ENCODE measurements at regions not wholly inside any gene's neighbourhood (a gene's known extent, or its start where the extent isn't known, plus 50 kb on each side); places are given as distances from the start of the nearest gene placed in this dataset.

DNA sequence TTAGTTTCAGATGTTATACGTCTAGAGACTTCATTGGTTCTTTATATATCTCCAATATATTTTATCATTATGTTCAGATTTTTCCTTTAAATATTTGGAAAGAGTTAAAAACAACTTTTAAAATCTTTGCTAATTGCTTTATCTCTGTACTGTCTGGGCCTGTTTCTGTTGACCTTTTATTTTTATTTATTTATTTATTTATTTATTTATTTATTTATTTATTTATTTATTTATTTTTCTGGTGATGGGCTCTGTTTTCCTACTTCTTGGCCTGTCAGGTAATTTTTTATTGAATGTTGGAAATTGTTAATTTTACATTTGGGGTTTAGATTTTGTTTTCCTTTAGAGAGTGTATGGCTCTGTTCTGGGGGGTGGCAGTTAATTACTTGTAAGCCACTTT, 279.7 kb upstream of the KAZN start:
- peaks cover 0 to 4% of the 10 kb centered on the region in 2 donors for H3K4me1 ChIP-seq (ENCODE audit: control insufficient read depth in 2 of 2, insufficient read depth in 2 of 2, low read length in 2 of 2)

DNA sequence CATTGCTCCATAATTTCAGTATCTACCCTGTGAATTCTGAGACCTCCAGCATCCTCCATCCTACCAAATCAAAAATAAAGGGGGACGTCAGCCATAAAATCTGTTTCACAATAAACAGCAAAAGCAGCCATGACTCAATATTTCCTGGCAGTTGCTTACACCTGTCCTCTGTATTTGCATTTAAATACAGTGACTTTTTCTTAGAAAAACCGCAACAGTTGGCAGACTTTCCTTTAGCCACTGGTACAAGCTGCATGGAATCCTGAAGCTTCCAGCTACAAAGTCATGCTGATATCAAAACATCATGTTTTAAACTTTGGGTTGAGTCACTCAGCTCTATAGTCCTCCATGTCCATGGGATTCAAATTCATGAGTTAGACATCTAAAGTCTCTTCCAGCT, 278.0 kb upstream of the KAZN start:
- H3K36me3 ChIP-seq (ENCODE audit: control insufficient read depth in 2 of 2, insufficient read depth in 2 of 2, low read length in 2 of 2), result no peaks in the 10 kb centered on the region
- no peaks in the 10 kb centered on the region for H3K9me3 ChIP-seq (ENCODE audit: control insufficient read depth in 2 of 2, low read length in 2 of 2)
- no peak overlapping the region for H3K9ac ChIP-seq (ENCODE audit: low read depth in 1 of 2, low read length in 2 of 2)
- H3K27ac ChIP-seq (ENCODE audit: low read depth in 2 of 2, low read length in 2 of 2), result no peak overlapping the region
- peaks cover 2 to 8% of the 10 kb centered on the region in 2 donors for H3K4me1 ChIP-seq (ENCODE audit: control insufficient read depth in 2 of 2, insufficient read depth in 2 of 2, low read length in 2 of 2)
- H3K27me3 ChIP-seq (ENCODE audit: control insufficient read depth in 2 of 2, insufficient read depth in 2 of 2, low read length in 2 of 2), result no peaks in the 10 kb centered on the region
- no peak overlapping the region for H3K4me3 ChIP-seq (ENCODE audit: low read length in 2 of 2)

More for the DNA sequence above, 279.7 kb upstream of the KAZN start:
- no peak overlapping the region for H3K9ac ChIP-seq (ENCODE audit: low read depth in 1 of 2, low read length in 2 of 2)
- H3K9me3 ChIP-seq (ENCODE audit: control insufficient read depth in 2 of 2, low read length in 2 of 2), result no peaks in the 10 kb centered on the region
- no peak overlapping the region for H3K27ac ChIP-seq (ENCODE audit: low read depth in 2 of 2, low read length in 2 of 2)
- H3K36me3 ChIP-seq (ENCODE audit: control insufficient read depth in 2 of 2, insufficient read depth in 2 of 2, low read length in 2 of 2), result no peaks in the 10 kb centered on the region
- H3K27me3 ChIP-seq (ENCODE audit: control insufficient read depth in 2 of 2, insufficient read depth in 2 of 2, low read length in 2 of 2), result no peaks in the 10 kb centered on the region
- H3K4me3 ChIP-seq (ENCODE audit: low read length in 2 of 2), result no peak overlapping the region

DNA sequence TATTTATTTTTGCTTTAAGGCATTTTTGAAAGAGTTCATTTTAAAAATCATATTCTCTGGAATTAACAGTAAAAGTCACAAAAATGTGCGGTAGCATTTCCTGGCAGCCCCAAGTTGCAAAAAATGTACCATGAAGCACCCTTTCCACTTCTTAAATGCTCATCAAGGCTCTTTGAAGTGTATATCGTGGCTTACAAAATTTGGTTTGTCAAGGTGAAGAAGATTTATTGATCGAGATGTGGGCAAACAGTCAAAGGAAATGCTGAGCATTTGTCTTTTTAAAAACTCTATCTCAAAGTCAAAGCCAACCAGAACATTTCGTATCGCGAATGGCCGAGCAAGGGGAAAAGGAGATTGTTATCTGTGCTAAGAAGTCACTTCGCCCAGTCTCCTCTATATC, 277.5 kb upstream of the KAZN start:
- no peaks in the 10 kb centered on the region for H3K36me3 ChIP-seq (ENCODE audit: control insufficient read depth in 2 of 2, insufficient read depth in 2 of 2, low read length in 2 of 2)
- no peaks in the 10 kb centered on the region for H3K27me3 ChIP-seq (ENCODE audit: control insufficient read depth in 2 of 2, insufficient read depth in 2 of 2, low read length in 2 of 2)
- no peak overlapping the region for H3K4me3 ChIP-seq (ENCODE audit: low read length in 2 of 2)
- H3K9ac ChIP-seq (ENCODE audit: low read depth in 1 of 2, low read length in 2 of 2), result no peak overlapping the region
- no peaks in the 10 kb centered on the region for H3K9me3 ChIP-seq (ENCODE audit: control insufficient read depth in 2 of 2, low read length in 2 of 2)
- peaks cover 2 to 8% of the 10 kb centered on the region in 2 donors for H3K4me1 ChIP-seq (ENCODE audit: control insufficient read depth in 2 of 2, insufficient read depth in 2 of 2, low read length in 2 of 2)
- no peak overlapping the region for H3K27ac ChIP-seq (ENCODE audit: low read depth in 2 of 2, low read length in 2 of 2)

DNA sequence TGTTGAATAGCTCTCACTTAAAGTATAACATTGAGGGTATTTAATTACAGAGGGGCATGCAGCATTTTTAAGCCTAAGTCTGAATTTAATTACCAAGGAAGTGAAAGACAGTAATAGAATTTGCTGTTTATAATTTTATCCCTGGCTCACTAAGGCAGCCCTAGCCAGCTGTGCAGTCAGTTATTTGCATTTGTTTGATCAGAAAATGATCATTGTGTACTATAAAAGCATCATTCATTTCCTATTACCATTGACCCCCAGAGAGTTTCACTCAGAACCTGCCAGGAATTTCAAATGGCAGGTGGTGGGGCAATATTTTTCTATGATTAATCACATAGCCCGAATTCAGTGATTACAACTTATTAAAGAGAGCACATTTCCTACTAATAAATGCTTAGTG, 277.1 kb upstream of the KAZN start:
- H3K9ac ChIP-seq (ENCODE audit: low read depth in 1 of 2, low read length in 2 of 2), result no peak overlapping the region
- no peak overlapping the region for H3K27ac ChIP-seq (ENCODE audit: low read depth in 2 of 2, low read length in 2 of 2)
- no peaks in the 10 kb centered on the region for H3K27me3 ChIP-seq (ENCODE audit: control insufficient read depth in 2 of 2, insufficient read depth in 2 of 2, low read length in 2 of 2)
- H3K4me1 ChIP-seq (ENCODE audit: control insufficient read depth in 2 of 2, insufficient read depth in 2 of 2, low read length in 2 of 2), result peaks cover 2 to 8% of the 10 kb centered on the region in 2 donors
- no peak overlapping the region for H3K4me3 ChIP-seq (ENCODE audit: low read length in 2 of 2)
- no peaks in the 10 kb centered on the region for H3K36me3 ChIP-seq (ENCODE audit: control insufficient read depth in 2 of 2, insufficient read depth in 2 of 2, low read length in 2 of 2)
- H3K9me3 ChIP-seq (ENCODE audit: control insufficient read depth in 2 of 2, low read length in 2 of 2), result no peaks in the 10 kb centered on the region

DNA sequence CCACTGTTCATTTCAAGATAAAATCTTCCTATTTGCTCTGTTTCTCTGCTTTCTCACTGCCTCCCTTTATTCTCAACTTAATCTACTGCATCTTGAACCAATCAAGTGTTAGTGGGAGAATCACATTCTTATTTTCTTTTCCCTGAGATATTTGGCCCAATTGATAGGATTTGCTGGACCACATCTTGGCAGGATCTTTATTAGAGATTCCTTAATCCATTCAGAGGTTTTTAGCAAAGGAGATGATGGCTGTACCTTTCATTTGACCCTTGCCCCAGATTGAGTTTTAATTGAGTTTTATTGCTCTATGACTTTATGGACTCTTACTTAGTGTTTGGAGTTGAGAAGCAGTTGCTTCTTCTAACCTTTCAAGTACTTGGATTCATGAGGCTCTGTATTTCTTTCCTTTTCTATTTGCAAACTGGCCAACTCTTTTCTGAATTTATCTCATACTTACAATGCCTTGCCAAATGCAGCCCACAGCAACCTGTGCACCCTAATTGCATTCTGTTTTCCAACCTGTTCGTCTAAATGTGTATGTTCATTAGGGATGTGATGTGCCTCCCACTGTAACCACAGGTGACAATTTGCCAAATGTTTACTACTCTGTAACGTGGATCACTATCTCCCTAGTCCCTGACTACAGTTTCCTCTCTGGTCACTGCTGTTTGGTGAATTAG, 274.8 kb upstream of the KAZN start:
- Histone ChIP-seq H3K9ac (ENCODE audit: low read depth in 1 of 2, low read length in 2 of 2) (no peak overlapping the region), H3K27me3 (ENCODE audit: control insufficient read depth in 2 of 2, insufficient read depth in 2 of 2, low read length in 2 of 2) (no peaks in the 10 kb centered on the region), H3K27ac (ENCODE audit: low read depth in 2 of 2, low read length in 2 of 2) (no peak overlapping the region), H3K36me3 (ENCODE audit: control insufficient read depth in 2 of 2, insufficient read depth in 2 of 2, low read length in 2 of 2) (no peaks in the 10 kb centered on the region), H3K4me3 (ENCODE audit: low read length in 2 of 2) (no peak overlapping the region), H3K4me1 (ENCODE audit: control insufficient read depth in 2 of 2, insufficient read depth in 2 of 2, low read length in 2 of 2) (peaks cover 2 to 8% of the 10 kb centered on the region in 2 donors), H3K9me3 (ENCODE audit: control insufficient read depth in 2 of 2, low read length in 2 of 2) (no peaks in the 10 kb centered on the region)

DNA sequence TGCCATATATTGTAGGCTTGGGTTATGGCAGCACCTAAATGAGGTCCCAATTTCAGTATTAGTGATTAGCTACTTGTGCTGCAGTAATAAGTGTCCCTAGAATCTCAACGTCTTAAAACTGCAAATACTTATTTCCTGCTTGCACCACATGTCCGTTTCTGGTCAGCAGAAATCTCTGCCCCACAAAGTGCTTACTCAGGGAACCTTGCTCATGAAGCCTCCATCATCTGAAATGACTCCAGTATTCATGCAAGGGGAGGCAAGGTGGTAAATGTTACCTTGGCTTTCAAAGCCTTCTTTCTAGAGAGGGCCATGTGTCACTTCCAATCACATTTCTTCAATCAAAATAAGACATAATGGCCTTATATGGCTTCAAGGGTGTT, 274.2 kb upstream of the KAZN start:
- H3K4me1 ChIP-seq (ENCODE audit: control insufficient read depth in 2 of 2, insufficient read depth in 2 of 2, low read length in 2 of 2), result peaks cover 2 to 8% of the 10 kb centered on the region in 2 donors
- no peaks in the 10 kb centered on the region for H3K36me3 ChIP-seq (ENCODE audit: control insufficient read depth in 2 of 2, insufficient read depth in 2 of 2, low read length in 2 of 2)
- H3K9me3 ChIP-seq (ENCODE audit: control insufficient read depth in 2 of 2, low read length in 2 of 2), result no peaks in the 10 kb centered on the region
- no peak overlapping the region for H3K4me3 ChIP-seq (ENCODE audit: low read length in 2 of 2)
- H3K27ac ChIP-seq (ENCODE audit: low read depth in 2 of 2, low read length in 2 of 2), result no peak overlapping the region
- no peak overlapping the region for H3K9ac ChIP-seq (ENCODE audit: low read depth in 1 of 2, low read length in 2 of 2)
- no peaks in the 10 kb centered on the region for H3K27me3 ChIP-seq (ENCODE audit: control insufficient read depth in 2 of 2, insufficient read depth in 2 of 2, low read length in 2 of 2)

DNA sequence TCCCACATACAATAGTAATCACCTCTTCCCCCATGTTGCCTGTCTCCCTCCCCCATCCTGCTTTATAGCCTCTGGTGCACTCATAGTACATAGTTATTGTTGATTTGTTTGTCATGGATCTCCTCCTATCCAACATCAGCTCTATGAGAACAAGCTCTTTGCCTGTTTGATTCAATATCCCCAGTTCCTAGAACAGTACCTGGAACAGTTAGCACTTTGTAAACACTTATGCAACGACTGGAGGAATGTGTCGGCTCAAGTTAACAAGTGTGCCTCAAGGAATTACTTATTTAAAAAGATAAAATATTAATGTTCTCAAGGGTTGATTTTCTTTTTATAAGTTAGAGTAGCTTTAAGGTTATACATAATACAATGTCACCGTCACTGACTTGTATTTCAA, 271.6 kb upstream of the KAZN start:
- Histone ChIP-seq H3K9me3 (ENCODE audit: control insufficient read depth in 2 of 2, low read length in 2 of 2) (peaks cover 0 to 7% of the 10 kb centered on the region in 2 donors), H3K27me3 (ENCODE audit: control insufficient read depth in 2 of 2, insufficient read depth in 2 of 2, low read length in 2 of 2) (no peaks in the 10 kb centered on the region)

DNA sequence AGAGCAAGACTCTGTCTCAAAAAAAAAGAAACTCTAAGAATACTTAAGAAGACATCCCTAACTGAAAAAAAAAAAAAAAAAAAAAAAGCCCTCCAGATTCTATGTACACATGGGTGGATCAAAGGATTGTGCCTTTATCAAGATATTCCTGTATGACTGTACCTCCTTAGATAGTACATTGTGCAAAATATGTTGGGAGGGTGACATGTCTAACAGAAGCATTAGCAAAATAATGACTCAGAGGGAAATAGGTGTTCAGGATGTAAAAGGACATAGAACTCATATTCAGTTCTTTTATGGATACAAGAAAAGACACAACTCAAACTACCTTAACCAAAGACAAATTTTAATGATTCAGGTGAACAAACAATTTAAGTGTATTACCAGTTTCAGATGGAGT, 269.8 kb upstream of the KAZN start:
- Histone ChIP-seq H3K9me3 (ENCODE audit: control insufficient read depth in 2 of 2, low read length in 2 of 2) (peaks cover 0 to 7% of the 10 kb centered on the region in 2 donors), H3K27me3 (ENCODE audit: control insufficient read depth in 2 of 2, insufficient read depth in 2 of 2, low read length in 2 of 2) (no peaks in the 10 kb centered on the region), H3K9ac (ENCODE audit: low read depth in 1 of 2, low read length in 2 of 2) (no peak overlapping the region), H3K4me3 (ENCODE audit: low read length in 2 of 2) (no peak overlapping the region), H3K27ac (ENCODE audit: low read depth in 2 of 2, low read length in 2 of 2) (no peak overlapping the region), H3K36me3 (ENCODE audit: control insufficient read depth in 2 of 2, insufficient read depth in 2 of 2, low read length in 2 of 2) (no peaks in the 10 kb centered on the region), H3K4me1 (ENCODE audit: control insufficient read depth in 2 of 2, insufficient read depth in 2 of 2, low read length in 2 of 2) (peaks cover 2 to 5% of the 10 kb centered on the region in 2 donors)

More for the DNA sequence above, 271.6 kb upstream of the KAZN start:
- Histone ChIP-seq H3K4me1 (ENCODE audit: control insufficient read depth in 2 of 2, insufficient read depth in 2 of 2, low read length in 2 of 2) (peaks cover 2 to 8% of the 10 kb centered on the region in 2 donors), H3K9ac (ENCODE audit: low read depth in 1 of 2, low read length in 2 of 2) (no peak overlapping the region), H3K4me3 (ENCODE audit: low read length in 2 of 2) (no peak overlapping the region), H3K27ac (ENCODE audit: low read depth in 2 of 2, low read length in 2 of 2) (no peak overlapping the region), H3K36me3 (ENCODE audit: control insufficient read depth in 2 of 2, insufficient read depth in 2 of 2, low read length in 2 of 2) (no peaks in the 10 kb centered on the region)

DNA sequence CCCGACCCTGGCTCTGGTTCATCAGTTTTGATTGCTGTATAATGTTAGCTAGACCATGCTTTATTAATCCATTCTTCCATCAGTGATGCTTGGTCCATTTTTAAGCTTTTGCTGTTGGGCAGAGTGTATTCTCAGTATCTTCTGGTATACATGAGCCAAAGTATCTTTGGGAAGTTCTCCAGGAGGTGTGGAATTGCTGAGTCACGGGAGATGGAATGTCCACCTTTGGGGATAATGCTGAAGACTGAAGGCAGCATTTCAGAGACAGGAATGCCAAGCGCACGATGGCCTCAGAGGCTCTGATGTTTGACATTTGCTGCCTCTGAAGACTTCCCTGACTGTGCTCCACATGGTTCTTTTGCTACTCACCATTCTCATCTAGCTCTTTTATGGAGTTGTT, 266.3 kb upstream of the KAZN start:
- no peak overlapping the region for H3K27ac ChIP-seq (ENCODE audit: low read depth in 2 of 2, low read length in 2 of 2)
- no peaks in the 10 kb centered on the region for H3K36me3 ChIP-seq (ENCODE audit: control insufficient read depth in 2 of 2, insufficient read depth in 2 of 2, low read length in 2 of 2)
- H3K9ac ChIP-seq (ENCODE audit: low read depth in 1 of 2, low read length in 2 of 2), result no peak overlapping the region
- H3K27me3 ChIP-seq (ENCODE audit: control insufficient read depth in 2 of 2, insufficient read depth in 2 of 2, low read length in 2 of 2), result no peaks in the 10 kb centered on the region
- no peak overlapping the region for H3K4me3 ChIP-seq (ENCODE audit: low read length in 2 of 2)
- H3K9me3 ChIP-seq (ENCODE audit: control insufficient read depth in 2 of 2, low read length in 2 of 2), result peaks cover 0 to 7% of the 10 kb centered on the region in 2 donors
- H3K4me1 ChIP-seq (ENCODE audit: control insufficient read depth in 2 of 2, insufficient read depth in 2 of 2, low read length in 2 of 2), result peaks cover 0 to 4% of the 10 kb centered on the region in 2 donors

DNA sequence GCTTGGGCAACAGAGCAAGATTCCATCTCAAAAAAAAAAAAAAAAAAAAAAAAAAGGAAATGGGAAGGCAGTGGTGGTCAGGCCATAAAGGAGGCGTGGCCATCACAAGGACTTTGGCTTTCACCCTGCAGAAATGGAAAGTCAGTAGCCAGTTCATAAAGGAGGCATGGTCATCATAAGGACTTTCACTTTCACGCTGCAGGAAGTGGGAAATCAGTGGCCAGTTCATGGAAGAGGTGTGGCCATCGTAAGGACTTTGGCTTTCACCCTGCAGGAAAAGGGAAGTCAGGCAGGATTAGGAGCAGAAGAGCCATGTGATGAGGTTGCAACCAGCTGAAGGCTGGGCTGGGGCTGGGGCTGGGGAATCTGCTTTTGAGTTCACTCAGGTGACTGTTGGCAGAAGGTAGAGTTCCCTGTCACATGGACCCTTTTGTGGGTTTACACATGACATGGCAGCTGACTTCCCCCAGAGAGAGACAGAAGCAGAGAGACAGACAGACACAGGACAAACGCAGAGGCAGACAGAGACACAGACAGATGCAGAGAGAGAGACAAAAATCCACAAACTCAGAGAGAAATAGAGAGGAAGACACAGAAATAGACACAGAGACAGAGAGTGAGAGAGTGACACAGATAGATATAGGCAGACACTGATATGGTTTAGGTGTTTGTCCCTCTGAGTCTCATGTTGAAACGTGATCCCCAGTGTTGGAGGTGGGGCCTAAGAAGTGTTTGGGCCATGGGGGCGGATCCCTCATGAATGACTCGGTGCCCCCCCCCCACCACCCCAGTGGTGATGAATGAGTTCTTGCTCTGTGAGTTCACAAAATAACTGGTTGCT, 263.9 kb upstream of the KAZN start:
- Histone ChIP-seq H3K9ac (ENCODE audit: low read depth in 1 of 2, low read length in 2 of 2) (no peak overlapping the region), H3K9me3 (ENCODE audit: control insufficient read depth in 2 of 2, low read length in 2 of 2) (peaks cover 0 to 7% of the 10 kb centered on the region in 2 donors), H3K27me3 (ENCODE audit: control insufficient read depth in 2 of 2, insufficient read depth in 2 of 2, low read length in 2 of 2) (no peaks in the 10 kb centered on the region), H3K27ac (ENCODE audit: low read depth in 2 of 2, low read length in 2 of 2) (no peak overlapping the region), H3K4me3 (ENCODE audit: low read length in 2 of 2) (no peak overlapping the region), H3K4me1 (ENCODE audit: control insufficient read depth in 2 of 2, insufficient read depth in 2 of 2, low read length in 2 of 2) (peaks cover 0 to 4% of the 10 kb centered on the region in 2 donors), H3K36me3 (ENCODE audit: control insufficient read depth in 2 of 2, insufficient read depth in 2 of 2, low read length in 2 of 2) (no peaks in the 10 kb centered on the region)
